ENCODE measurements at regions not wholly inside any gene's neighbourhood (a gene's known extent, or its start where the extent isn't known, plus 50 kb on each side); places are given as distances from the start of the nearest gene placed in this dataset.
"Not testable (repeated sequence)": the region's sequence is repeated elsewhere in the genome, so short reads cannot be mapped to it uniquely, and the experiment has no call there.

GRCh38 chr1:187645651-187646050, 816.9 kb downstream of the PLA2G4A start:
- Mint-ChIP-seq H3K27me3 (no peaks in the 10 kb centered on the region), H3K4me1 (ENCODE audit: low read depth) (no peaks in the 10 kb centered on the region), H3K27ac (no peak overlapping the region), H3K4me3 (no peak overlapping the region), H3K9me3 (peaks cover 30% of the 10 kb centered on the region), H3K36me3 (ENCODE audit: low read depth) (no peaks in the 10 kb centered on the region)
- intact Hi-C loops (cut with micrococcal nuclease): no loop called here

GRCh38 chr1:187646536-187647107, 817.9 kb downstream of the PLA2G4A start:
- Mint-ChIP-seq H3K4me1 (ENCODE audit: low read depth) (no peaks in the 10 kb centered on the region), H3K27ac (no peak overlapping the region), H3K9me3 (peaks cover 20% of the 10 kb centered on the region), H3K27me3 (no peaks in the 10 kb centered on the region), H3K36me3 (ENCODE audit: low read depth) (no peaks in the 10 kb centered on the region), H3K4me3 (no peak overlapping the region)
- intact Hi-C loops (cut with micrococcal nuclease): no loop called here

- no peaks in the 10 kb centered on the region for H3K27me3 Mint-ChIP-seq
- H3K36me3 Mint-ChIP-seq (ENCODE audit: low read depth): no peaks in the 10 kb centered on the region
- no peak overlapping the region for H3K27ac Mint-ChIP-seq
- no peaks in the 10 kb centered on the region for H3K4me1 Mint-ChIP-seq (ENCODE audit: low read depth)
- intact Hi-C loops (cut with micrococcal nuclease): no loop called here
- peaks cover 16% of the 10 kb centered on the region for H3K9me3 Mint-ChIP-seq
- H3K4me3 Mint-ChIP-seq: no peak overlapping the region
Measured at GRCh38 chr1:187648091-187648490, 819.3 kb downstream of the PLA2G4A start.

GRCh38 chr1:187654635-187655034, 825.9 kb downstream of the PLA2G4A start:
- Mint-ChIP-seq H3K9me3 (peaks cover 8% of the 10 kb centered on the region), H3K4me3 (no peak overlapping the region), H3K4me1 (ENCODE audit: low read depth) (no peaks in the 10 kb centered on the region), H3K27me3 (no peaks in the 10 kb centered on the region), H3K27ac (no peak overlapping the region), H3K36me3 (ENCODE audit: low read depth) (no peaks in the 10 kb centered on the region)
- intact Hi-C loops (cut with micrococcal nuclease): no loop called here

GRCh38 chr1:187655104-187655503, 826.4 kb downstream of the PLA2G4A start:
- intact Hi-C loops (cut with micrococcal nuclease): no loop called here
- peaks cover 13% of the 10 kb centered on the region for H3K9me3 Mint-ChIP-seq

GRCh38 chr1:187665483-187665882, 836.7 kb downstream of the PLA2G4A start:
- Mint-ChIP-seq H3K36me3 (ENCODE audit: low read depth) (no peaks in the 10 kb centered on the region), H3K4me3 (no peak overlapping the region), H3K9me3 (peaks cover 11% of the 10 kb centered on the region), H3K27ac (no peak overlapping the region), H3K27me3 (no peaks in the 10 kb centered on the region), H3K4me1 (ENCODE audit: low read depth) (no peaks in the 10 kb centered on the region)
- intact Hi-C loops (cut with micrococcal nuclease): no loop called here

More at GRCh38 chr1:187655104-187655503, 826.4 kb downstream of the PLA2G4A start:
- Mint-ChIP-seq H3K27ac (no peak overlapping the region), H3K27me3 (no peaks in the 10 kb centered on the region), H3K4me3 (no peak overlapping the region), H3K36me3 (ENCODE audit: low read depth) (no peaks in the 10 kb centered on the region), H3K4me1 (ENCODE audit: low read depth) (no peaks in the 10 kb centered on the region)

GRCh38 chr1:187680823-187681222, 852.1 kb downstream of the PLA2G4A start:
- H3K4me3 Mint-ChIP-seq: no peak overlapping the region
- no peak overlapping the region for H3K27ac Mint-ChIP-seq
- no peaks in the 10 kb centered on the region for H3K36me3 Mint-ChIP-seq (ENCODE audit: low read depth)
- intact Hi-C loops (cut with micrococcal nuclease): no loop called here
- no peaks in the 10 kb centered on the region for H3K4me1 Mint-ChIP-seq (ENCODE audit: low read depth)
- H3K27me3 Mint-ChIP-seq: no peaks in the 10 kb centered on the region
- no peaks in the 10 kb centered on the region for H3K9me3 Mint-ChIP-seq

- Mint-ChIP-seq H3K27ac (no peak overlapping the region), H3K4me1 (ENCODE audit: low read depth) (no peaks in the 10 kb centered on the region), H3K36me3 (ENCODE audit: low read depth) (no peaks in the 10 kb centered on the region), H3K9me3 (no peaks in the 10 kb centered on the region), H3K27me3 (no peaks in the 10 kb centered on the region), H3K4me3 (no peak overlapping the region)
- intact Hi-C loops (cut with micrococcal nuclease): no loop called here
Measured at GRCh38 chr1:187682112-187682511, 853.4 kb downstream of the PLA2G4A start.

GRCh38 chr1:187685333-187685732, 856.6 kb downstream of the PLA2G4A start:
- H3K4me1 Mint-ChIP-seq (ENCODE audit: low read depth): no peaks in the 10 kb centered on the region
- no peaks in the 10 kb centered on the region for H3K36me3 Mint-ChIP-seq (ENCODE audit: low read depth)
- no peaks in the 10 kb centered on the region for H3K27me3 Mint-ChIP-seq
- H3K9me3 Mint-ChIP-seq: peaks cover 24% of the 10 kb centered on the region
- H3K4me3 Mint-ChIP-seq: no peak overlapping the region
- intact Hi-C loops (cut with micrococcal nuclease): no loop called here
- H3K27ac Mint-ChIP-seq: no peak overlapping the region

- H3K4me1 Mint-ChIP-seq (ENCODE audit: low read depth): no peaks in the 10 kb centered on the region
- H3K4me3 Mint-ChIP-seq: no peak overlapping the region
- H3K9me3 Mint-ChIP-seq: peaks cover 56% of the 10 kb centered on the region
- intact Hi-C loops (cut with micrococcal nuclease): no loop called here
- H3K27ac Mint-ChIP-seq: no peak overlapping the region
- no peaks in the 10 kb centered on the region for H3K27me3 Mint-ChIP-seq
- no peaks in the 10 kb centered on the region for H3K36me3 Mint-ChIP-seq (ENCODE audit: low read depth)
Measured at GRCh38 chr1:187689129-187689528, 860.4 kb downstream of the PLA2G4A start.

- H3K27me3 Mint-ChIP-seq: no peaks in the 10 kb centered on the region
- no peak overlapping the region for H3K27ac Mint-ChIP-seq
- H3K4me3 Mint-ChIP-seq: no peak overlapping the region
- peaks cover 68% of the 10 kb centered on the region for H3K9me3 Mint-ChIP-seq
- H3K36me3 Mint-ChIP-seq (ENCODE audit: low read depth): no peaks in the 10 kb centered on the region
- no peaks in the 10 kb centered on the region for H3K4me1 Mint-ChIP-seq (ENCODE audit: low read depth)
- intact Hi-C loops (cut with micrococcal nuclease): no loop called here
Measured at GRCh38 chr1:187691439-187691838, 862.7 kb downstream of the PLA2G4A start.

- Mint-ChIP-seq H3K27ac (no peak overlapping the region), H3K9me3 (peaks cover 74% of the 10 kb centered on the region), H3K36me3 (ENCODE audit: low read depth) (no peaks in the 10 kb centered on the region), H3K4me3 (no peak overlapping the region), H3K4me1 (ENCODE audit: low read depth) (no peaks in the 10 kb centered on the region), H3K27me3 (no peaks in the 10 kb centered on the region)
- intact Hi-C loops (cut with micrococcal nuclease): no loop called here
Measured at GRCh38 chr1:187692799-187693198, 864.0 kb downstream of the PLA2G4A start.

GRCh38 chr1:187696073-187696472, 867.3 kb downstream of the PLA2G4A start:
- no peaks in the 10 kb centered on the region for H3K27me3 Mint-ChIP-seq
- H3K27ac Mint-ChIP-seq: no peak overlapping the region
- H3K4me1 Mint-ChIP-seq (ENCODE audit: low read depth): no peaks in the 10 kb centered on the region
- no peak overlapping the region for H3K4me3 Mint-ChIP-seq
- intact Hi-C loops (cut with micrococcal nuclease): no loop called here
- H3K36me3 Mint-ChIP-seq (ENCODE audit: low read depth): no peaks in the 10 kb centered on the region
- peaks cover 50% of the 10 kb centered on the region for H3K9me3 Mint-ChIP-seq

- H3K27ac Mint-ChIP-seq; H3K4me3 Mint-ChIP-seq; H3K27me3 Mint-ChIP-seq; H3K4me1 Mint-ChIP-seq (ENCODE audit: low read depth); intact Hi-C loops (cut with micrococcal nuclease); H3K36me3 Mint-ChIP-seq (ENCODE audit: low read depth): not testable (repeated sequence)
- H3K9me3 Mint-ChIP-seq: peaks cover 35% of the 10 kb centered on the region
Measured at GRCh38 chr1:187703138-187704130, 874.7 kb downstream of the PLA2G4A start.

All from dendritic cell treated with granulocyte-macrophage colony-stimulating factor and Interleukin-4, amounts not matched to agents 40 ng/mL and 50 ng/mL, for 4 days (primary cell).